ENCODE measurements at regions not wholly inside any gene's neighbourhood (a gene's known extent, or its start where the extent isn't known, plus 50 kb on each side); places are given as distances from the start of the nearest gene placed in this dataset.

GRCh38 chr2:59896499-59897245 lies 656.8 kb downstream of the BCL11A start:
- Histone ChIP-seq H3K9me3 (no peaks in the 10 kb centered on the region), H3K4me1 (peaks cover 0 to 5% (median 0%) of the 10 kb centered on the region in 9 donors), H3K27ac (no peak overlapping the region), H3K36me3 (no peaks in the 10 kb centered on the region), H3K27me3 (no peaks in the 10 kb centered on the region), H3K4me3 (no peak overlapping the region)
- TF ChIP-seq CTCF (IDR thresholded peaks at IDR 0.05), result no peak
- no peak for ATAC-seq
- WGBS, 2 donors, result 87 to 94% methylated on average over 3 of the region's 3 CpGs
- intact Hi-C loops (cut with DNase I), result no loop called here
- no peak for DNase-seq

GRCh38 chr2:59893612-59894011 lies 659.8 kb downstream of the BCL11A start:
- ATAC-seq, result no peak
- no peak for TF ChIP-seq CTCF (IDR thresholded peaks at IDR 0.05)
- DNase-seq, result no peak
- Histone ChIP-seq H3K36me3 (no peaks in the 10 kb centered on the region), H3K9me3 (no peaks in the 10 kb centered on the region), H3K4me1 (no peaks in the 10 kb centered on the region), H3K4me3 (no peak overlapping the region), H3K27ac (no peak overlapping the region), H3K27me3 (no peaks in the 10 kb centered on the region)
- 79 to 81% methylated on average over 2 of the region's 2 CpGs for WGBS, 2 donors
- intact Hi-C loops (cut with DNase I), result no loop called here

GRCh38 chr2:59892398-59892797 lies 661.1 kb downstream of the BCL11A start:
- WGBS, 2 donors, result 54 to 56% methylated on average over 5 of the region's 5 CpGs

GRCh38 chr2:59889305-59889704 lies 664.1 kb downstream of the BCL11A start:
- DNase-seq, result no peak
- Histone ChIP-seq H3K36me3 (no peaks in the 10 kb centered on the region), H3K27me3 (no peaks in the 10 kb centered on the region), H3K4me1 (peaks cover 0 to 8% (median 0%) of the 10 kb centered on the region in 9 donors), H3K9me3 (no peaks in the 10 kb centered on the region), H3K27ac (no peak overlapping the region), H3K4me3 (no peak overlapping the region)
- no peak for ATAC-seq
- WGBS, 2 donors, result 93 to 95% methylated on average over 8 of the region's 8 CpGs
- no peak for TF ChIP-seq CTCF (IDR thresholded peaks at IDR 0.05)
- intact Hi-C loops (cut with DNase I), result no loop called here

More at GRCh38 chr2:59892398-59892797, 661.1 kb downstream of the BCL11A start:
- H3K27me3 ChIP-seq, result no peaks in the 10 kb centered on the region
- no peaks in the 10 kb centered on the region for H3K9me3 ChIP-seq
- H3K4me3 ChIP-seq, result no peak overlapping the region
- ATAC-seq (no peak), DNase-seq (no peak)
- no peak overlapping the region for H3K27ac ChIP-seq
- no peaks in the 10 kb centered on the region for H3K36me3 ChIP-seq
- intact Hi-C loops (cut with DNase I), result no loop called here
- H3K4me1 ChIP-seq, result no peaks in the 10 kb centered on the region
- TF ChIP-seq CTCF (IDR thresholded peaks at IDR 0.05), result no peak

Data from heart right ventricle (tissue), 16 donors.